Endothelial cell of hepatic sinusoid (primary cell): ENCODE measurements at regions not wholly inside any gene's neighbourhood (a gene's known extent, or its start where the extent isn't known, plus 50 kb on each side); places are given as distances from the start of the nearest gene placed in this dataset.
"Not testable (repeated sequence)": the region's sequence is repeated elsewhere in the genome, so short reads cannot be mapped to it uniquely, and the experiment has no call there.

ENCODE experiments used
- in situ Hi-C: cut with HindIII; loops from 2 replicates; pipeline ENCODE4 v1.10.0; 2017; ENCODE audit warnings: low sequenced_read_pairs

GRCh38 chr3:124352149-124352539, 360.2 kb upstream of the ROPN1 start:
- in situ Hi-C loops = no loop called here

- in situ Hi-C loops = no loop called here
These were observed 361.8 kb upstream of the ROPN1 start for GRCh38 chr3:124353691-124354090.

- in situ Hi-C loops = no loop called here
These were observed 362.2 kb upstream of the ROPN1 start for GRCh38 chr3:124354150-124354549.

GRCh38 chr3:124358156-124358555, 366.2 kb upstream of the ROPN1 start:
- in situ Hi-C loops = no loop called here

GRCh38 chr3:124360155-124360554, 368.2 kb upstream of the ROPN1 start:
- in situ Hi-C loops = no loop called here

GRCh38 chr3:124360563-124360962, 368.6 kb upstream of the ROPN1 start:
- in situ Hi-C loops = no loop called here

- in situ Hi-C loops = no loop called here
These were observed 368.7 kb upstream of the UMPS start for GRCh38 chr3:124361566-124361965.

- in situ Hi-C loops = no loop called here
These were observed 367.8 kb upstream of the UMPS start for GRCh38 chr3:124362455-124362854.

- in situ Hi-C loops = no loop called here
These were observed 366.8 kb upstream of the UMPS start for GRCh38 chr3:124363476-124363875.

GRCh38 chr3:124364317-124365020, 365.8 kb upstream of the UMPS start:
- in situ Hi-C loops = no loop called here

GRCh38 chr3:124366655-124367054, 363.6 kb upstream of the UMPS start:
- in situ Hi-C loops = not testable (repeated sequence)

GRCh38 chr3:124372775-124373174, 357.5 kb upstream of the UMPS start:
- in situ Hi-C loops = no loop called here

- in situ Hi-C loops = no loop called here
These were observed 356.7 kb upstream of the UMPS start for GRCh38 chr3:124373524-124373923.

GRCh38 chr3:124374583-124374982, 355.7 kb upstream of the UMPS start:
- in situ Hi-C loops = no loop called here

- in situ Hi-C loops = no loop called here
These were observed 348.5 kb upstream of the UMPS start for GRCh38 chr3:124381575-124382333.

- in situ Hi-C loops = no loop called here
These were observed 347.2 kb upstream of the UMPS start for GRCh38 chr3:124383051-124383450.

GRCh38 chr3:124383846-124384466, 346.3 kb upstream of the UMPS start:
- in situ Hi-C loops = no loop called here

- in situ Hi-C loops = no loop called here
These were observed 345.7 kb upstream of the UMPS start for GRCh38 chr3:124384527-124384926.

GRCh38 chr3:124385996-124386395, 344.3 kb upstream of the UMPS start:
- in situ Hi-C loops = no loop called here

- in situ Hi-C loops = no loop called here
These were observed 343.2 kb upstream of the UMPS start for GRCh38 chr3:124386996-124387595.

GRCh38 chr3:124391774-124392173, 338.5 kb upstream of the UMPS start:
- in situ Hi-C loops = no loop called here

- in situ Hi-C loops = no loop called here
These were observed 336.9 kb upstream of the UMPS start for GRCh38 chr3:124393340-124393739.
